ENCODE measurements at regions not wholly inside any gene's neighbourhood (a gene's known extent, or its start where the extent isn't known, plus 50 kb on each side); places are given as distances from the start of the nearest gene placed in this dataset.
A peak's percentile ranks its signal among the peaks of the same experiment; 100 is the strongest.

DNA sequence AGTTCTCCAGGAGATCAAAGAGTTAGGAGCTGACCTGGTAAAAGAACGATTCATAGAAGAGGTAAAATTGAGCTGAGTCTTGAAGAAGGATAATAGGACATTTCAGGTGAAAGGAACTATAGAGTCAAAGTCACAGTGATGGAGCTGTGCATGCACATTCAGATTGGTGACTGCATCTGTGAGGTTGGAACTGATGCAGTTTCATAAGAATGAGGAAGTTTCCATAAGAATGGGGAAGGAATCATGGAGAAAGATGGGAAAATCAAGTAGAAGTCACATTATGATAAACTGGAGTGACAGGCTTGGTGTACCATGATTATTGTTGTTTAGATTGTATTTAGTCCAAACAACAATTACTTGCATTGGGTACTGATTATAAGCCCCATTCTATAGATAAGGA is 232.2 kb downstream of the FAM76B start:
- Histone ChIP-seq H3K36me3 (no peaks in the 10 kb centered on the region), H3K4me1 (no peaks in the 10 kb centered on the region), H3K27me3 (replicated peaks in 1 of 7) (no peaks in the 10 kb centered on the region), H3K4me3 (no peak overlapping the region), H3K27ac (no peak overlapping the region), H3K9me3 (no peaks in the 10 kb centered on the region)
- DNase-seq: no peak
- intact Hi-C loops (cut with DNase I; ENCODE audit: low total_unique reads): no loop called here
- 68 to 74% (median 71%) methylated on average over 1 of the region's 1 CpG for WGBS, 5 donors
- TF ChIP-seq POLR2AphosphoS5 (IDR thresholded peaks at IDR 0.05): no peak
- no peak for TF ChIP-seq CTCF (IDR thresholded peaks at IDR 0.05 in 8 of 11, conservative IDR thresholded peaks at IDR 0.05 in 3 of 11)
- no peak for TF ChIP-seq POLR2A (IDR thresholded peaks at IDR 0.05)

- intact Hi-C loops (cut with DNase I; ENCODE audit: low total_unique reads): no loop called here
- H3K4me1 ChIP-seq: no peaks in the 10 kb centered on the region
- no peaks in the 10 kb centered on the region for H3K36me3 ChIP-seq
- H3K27me3 ChIP-seq (replicated peaks in 1 of 7): no peaks in the 10 kb centered on the region
- WGBS, 5 donors: 60 to 81% (median 65%) methylated on average over 5 of the region's 5 CpGs
- TF ChIP-seq POLR2AphosphoS5 (IDR thresholded peaks at IDR 0.05) (no peak), POLR2A (IDR thresholded peaks at IDR 0.05) (no peak), CTCF (IDR thresholded peaks at IDR 0.05 in 8 of 11, conservative IDR thresholded peaks at IDR 0.05 in 3 of 11) (no peak)
- DNase-seq: no peak
- no peaks in the 10 kb centered on the region for H3K9me3 ChIP-seq
- peak overlapping the region in 3 of 8 donors; percentile 19 to 23 (median 22) for H3K27ac ChIP-seq
- H3K4me3 ChIP-seq: no peak overlapping the region
These were observed 233.0 kb downstream of the FAM76B start for GRCh38 chr11:95556342-95557163.

- Histone ChIP-seq H3K9me3 (no peaks in the 10 kb centered on the region), H3K27me3 (replicated peaks in 1 of 7) (no peaks in the 10 kb centered on the region), H3K36me3 (no peaks in the 10 kb centered on the region), H3K27ac (peak overlapping the region in 3 of 8 donors; percentile 19 to 23 (median 22)), H3K4me1 (no peaks in the 10 kb centered on the region), H3K4me3 (no peak overlapping the region)
- TF ChIP-seq POLR2A (IDR thresholded peaks at IDR 0.05) (no peak), POLR2AphosphoS5 (IDR thresholded peaks at IDR 0.05) (no peak), CTCF (IDR thresholded peaks at IDR 0.05 in 8 of 11, conservative IDR thresholded peaks at IDR 0.05 in 3 of 11) (no peak)
- intact Hi-C loops (cut with DNase I; ENCODE audit: low total_unique reads): no loop called here
- no peak for DNase-seq
These were observed 233.6 kb downstream of the FAM76B start for GRCh38 chr11:95556011-95556341.

DNA sequence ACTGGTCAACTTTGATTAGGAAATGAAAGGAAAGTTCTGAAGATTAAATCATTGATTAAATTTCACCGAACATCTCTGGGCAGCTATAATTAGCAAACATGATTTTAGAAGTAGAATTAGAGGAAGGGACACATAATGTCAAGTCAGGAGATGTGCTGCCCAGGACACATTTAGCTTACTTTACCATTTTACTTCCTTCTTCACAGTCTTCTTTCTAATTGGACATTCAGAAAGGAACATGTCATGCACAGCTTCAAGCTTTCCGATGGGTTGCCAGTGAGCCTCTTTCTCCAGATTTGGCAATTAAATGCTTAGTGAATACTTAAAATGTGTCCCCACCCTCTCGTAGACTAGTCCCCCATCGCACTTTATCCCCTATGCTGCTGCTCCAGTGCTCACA is 234.7 kb downstream of the FAM76B start:
- no peak for TF ChIP-seq POLR2A (IDR thresholded peaks at IDR 0.05)
- TF ChIP-seq POLR2AphosphoS5 (IDR thresholded peaks at IDR 0.05): no peak
- TF ChIP-seq CTCF (IDR thresholded peaks at IDR 0.05 in 8 of 11, conservative IDR thresholded peaks at IDR 0.05 in 3 of 11): no peak
- Histone ChIP-seq H3K4me3 (no peak overlapping the region), H3K27ac (no peak overlapping the region), H3K9me3 (no peaks in the 10 kb centered on the region), H3K27me3 (replicated peaks in 1 of 7) (no peaks in the 10 kb centered on the region), H3K36me3 (no peaks in the 10 kb centered on the region), H3K4me1 (no peaks in the 10 kb centered on the region)
- intact Hi-C loops (cut with DNase I; ENCODE audit: low total_unique reads): no loop called here
- no peak for DNase-seq
- WGBS, 5 donors: 73 to 93% (median 81%) methylated on average over 4 of the region's 4 CpGs

Measured in spleen (tissue), 11 donors.